Neuronal stem cell (in vitro differentiated cells): ENCODE measurements at regions not wholly inside any gene's neighbourhood (a gene's known extent, or its start where the extent isn't known, plus 50 kb on each side); places are given as distances from the start of the nearest gene placed in this dataset.

ENCODE experiments used
- DNase-seq: peaks from one replicate; pipeline ENCODE4 v3.0.0-alpha.2; 2013; ENCODE audit warnings: low spot score
- H2AFZ ChIP-seq: one replicate; pipeline ENCODE4 v1.6.1; 2013; ENCODE audit warnings: mild to moderate bottlenecking, low read length, inconsistent platforms
- H2AK5ac ChIP-seq: 2 replicates; pipeline ENCODE4 v1.6.1; 2013; ENCODE audit warnings: low read depth, mild to moderate bottlenecking, inconsistent platforms, low read length, moderate library complexity, mixed read lengths
- H2BK120ac ChIP-seq: 2 replicates; pipeline ENCODE4 v1.6.1; 2013; ENCODE audit warnings: low read depth, mild to moderate bottlenecking, inconsistent platforms, low read length, moderate library complexity, mixed read lengths
- H2BK12ac ChIP-seq: one replicate; pipeline ENCODE4 v1.6.1; 2013; ENCODE audit warnings: low read length, inconsistent platforms
- H2BK15ac ChIP-seq: 2 replicates; pipeline ENCODE4 v1.6.1; 2013; ENCODE audit warnings: mild to moderate bottlenecking, low read length, inconsistent platforms, mixed read lengths
- H2BK5ac ChIP-seq: one replicate; pipeline ENCODE4 v1.6.1; 2013; ENCODE audit warnings: inconsistent platforms, mild to moderate bottlenecking, low read length, moderate library complexity
- H3K14ac ChIP-seq: one replicate; pipeline ENCODE4 v1.6.1; 2013; ENCODE audit warnings: low read length, inconsistent platforms
- H3K18ac ChIP-seq: 2 replicates; pipeline ENCODE4 v1.6.1; 2013; ENCODE audit warnings: low read length, inconsistent platforms
- H3K23ac ChIP-seq: 2 replicates; pipeline ENCODE4 v1.6.1; 2013; ENCODE audit warnings: low read depth, mild to moderate bottlenecking, mixed read lengths, low read length, inconsistent platforms; ENCODE audit not compliant: poor library complexity
- H3K27ac ChIP-seq: replicated peaks from 3 replicates; pipeline ENCODE4 v1.5.1; 2013; ENCODE audit warnings: low read length, inconsistent platforms
- H3K27me3 ChIP-seq, 3 experiments: 2 replicates each; pipeline ENCODE4 v1.6.1; 2013; ENCODE audit warnings: low read length in 3 of 3, mild to moderate bottlenecking in 2 of 3, inconsistent platforms in 1 of 3, low read depth in 1 of 3, mixed read lengths in 1 of 3, moderate library complexity in 1 of 3; ENCODE audit not compliant: control insufficient read depth in 3 of 3, insufficient read depth in 3 of 3
- H3K36me3 ChIP-seq, 2 donors: replicated peaks in 1 of 2; 2 replicates each; pipeline ENCODE4 v1.6.1; 2013; ENCODE audit warnings: low read length in 2 of 2; ENCODE audit not compliant: control insufficient read depth in 2 of 2, insufficient read depth in 2 of 2
- H3K4ac ChIP-seq: 2 replicates; pipeline ENCODE4 v1.6.1; 2013; ENCODE audit warnings: inconsistent platforms, mild to moderate bottlenecking, low read length, moderate library complexity
- H3K4me1 ChIP-seq, 2 donors: 1 replicate in 1 of 2; 2 replicates in 1 of 2; pipeline ENCODE4 v1.6.1; 2013; ENCODE audit warnings: low read length in 2 of 2, low read depth in 1 of 2; ENCODE audit not compliant: control insufficient read depth in 2 of 2, insufficient read depth in 1 of 2
- H3K4me2 ChIP-seq: one replicate; pipeline ENCODE4 v1.6.1; 2013; ENCODE audit warnings: mild to moderate bottlenecking, low read length, inconsistent platforms; ENCODE audit not compliant: insufficient read depth, poor library complexity, severe bottlenecking
- H3K4me3 ChIP-seq, 2 donors: 2 replicates each; pipeline ENCODE4 v1.5.1; 2013; ENCODE audit warnings: low read length in 2 of 2, mild to moderate bottlenecking in 2 of 2, inconsistent platforms in 1 of 2, moderate library complexity in 1 of 2
- H3K79me1 ChIP-seq: one replicate; pipeline ENCODE4 v1.6.1; 2013; ENCODE audit warnings: low read depth, mild to moderate bottlenecking, inconsistent platforms, low read length, moderate library complexity
- H3K9ac ChIP-seq: one replicate; pipeline ENCODE4 v1.6.1; 2013; ENCODE audit warnings: mild to moderate bottlenecking, low read depth, low read length, inconsistent platforms; ENCODE audit not compliant: poor library complexity
- H3K9me3 ChIP-seq, 2 donors: replicated peaks in 1 of 2; 2 replicates each; pipeline versions ENCODE3 to v1.6.1; 2013; ENCODE audit warnings: low read length in 2 of 2, mild to moderate bottlenecking in 2 of 2, inconsistent platforms in 1 of 2, low read depth in 1 of 2, mixed read lengths in 1 of 2, moderate library complexity in 1 of 2; ENCODE audit not compliant: control insufficient read depth in 2 of 2, insufficient read depth in 1 of 2
- H4K8ac ChIP-seq: one replicate; pipeline ENCODE4 v1.6.1; 2013; ENCODE audit warnings: low read depth, mild to moderate bottlenecking, inconsistent platforms, low read length, moderate library complexity
- H4K91ac ChIP-seq: one replicate; pipeline ENCODE4 v1.6.1; 2013; ENCODE audit warnings: low read length, low read depth, mild to moderate bottlenecking, inconsistent platforms; ENCODE audit not compliant: poor library complexity
- WGBS, 2 donors: extraction: QIAGEN DNeasy Blood & Tissue Kit; methylation state at CpG; one replicate each; pipeline ENCODE4 v1.1.7; 2013; ENCODE audit warnings: missing lambda C conversion rate in 2 of 2, mixed read lengths in 1 of 2; ENCODE audit not compliant: insufficient read length in 2 of 2, insufficient replicate concordance in 1 of 2; ENCODE audit errors: extremely low coverage in 2 of 2; 5-methylcytosine and 5-hydroxymethylcytosine counted together

GRCh38 chr21:23308741-23309140 lies 2298.5 kb downstream of the MRPL39 start:
- Histone ChIP-seq H3K18ac (no peak overlapping the region), H3K36me3 (no peaks in the 10 kb centered on the region), H3K23ac (no peak overlapping the region), H2BK120ac (no peak overlapping the region), H2BK12ac (no peak overlapping the region), H3K14ac (no peak overlapping the region), H4K91ac (no peak overlapping the region), H2BK5ac (no peak overlapping the region), H3K4me3 (no peak overlapping the region), H3K9ac (no peak overlapping the region), H2BK15ac (no peak overlapping the region), H2AFZ (no peak overlapping the region), H3K9me3 (no peaks in the 10 kb centered on the region), H3K4ac (no peak overlapping the region), H3K4me1 (no peaks in the 10 kb centered on the region), H2AK5ac (no peak overlapping the region), H3K27ac (no peak overlapping the region), H3K79me1 (no peaks in the 10 kb centered on the region), H3K27me3 (no peaks in the 10 kb centered on the region), H4K8ac (no peak overlapping the region), H3K4me2 (no peak overlapping the region)
- no CpG with 5 or more reads among the region's 1 CpG for WGBS, 2 donors
- no peak for DNase-seq

- H4K8ac ChIP-seq = no peak overlapping the region
- H3K4me1 ChIP-seq = no peaks in the 10 kb centered on the region
- no peak overlapping the region for H2AK5ac ChIP-seq
- no peak overlapping the region for H2BK120ac ChIP-seq
- H3K9ac ChIP-seq = no peak overlapping the region
- no peaks in the 10 kb centered on the region for H3K27me3 ChIP-seq
- H3K36me3 ChIP-seq = no peaks in the 10 kb centered on the region
- no peak overlapping the region for H3K27ac ChIP-seq
- no peak overlapping the region for H3K14ac ChIP-seq
- no peak overlapping the region for H2AFZ ChIP-seq
- WGBS, 2 donors = no CpG with 5 or more reads among the region's 1 CpG
- H2BK5ac ChIP-seq = no peak overlapping the region
- no peak overlapping the region for H3K23ac ChIP-seq
- no peak overlapping the region for H3K4me3 ChIP-seq
- H3K4ac ChIP-seq = no peak overlapping the region
- H2BK15ac ChIP-seq = no peak overlapping the region
- no peak for DNase-seq
- H4K91ac ChIP-seq = no peak overlapping the region
- H3K79me1 ChIP-seq = no peaks in the 10 kb centered on the region
- no peak overlapping the region for H2BK12ac ChIP-seq
- H3K18ac ChIP-seq = no peak overlapping the region
- H3K9me3 ChIP-seq = no peaks in the 10 kb centered on the region
- no peak overlapping the region for H3K4me2 ChIP-seq
These were observed 2300.2 kb downstream of the MRPL39 start for GRCh38 chr21:23307065-23307464.

- no peak overlapping the region for H3K4me3 ChIP-seq
- no peak overlapping the region for H3K9ac ChIP-seq
- H4K91ac ChIP-seq = no peak overlapping the region
- no peak overlapping the region for H2BK15ac ChIP-seq
- no peak overlapping the region for H3K27ac ChIP-seq
- H2AFZ ChIP-seq = no peak overlapping the region
- no peak overlapping the region for H3K18ac ChIP-seq
- H3K79me1 ChIP-seq = no peaks in the 10 kb centered on the region
- H3K27me3 ChIP-seq = no peaks in the 10 kb centered on the region
- H3K4ac ChIP-seq = no peak overlapping the region
- peaks cover 0 to 3% of the 10 kb centered on the region in 2 donors for H3K9me3 ChIP-seq
- H2AK5ac ChIP-seq = no peak overlapping the region
- no peak overlapping the region for H3K14ac ChIP-seq
- H2BK120ac ChIP-seq = no peak overlapping the region
- no peak overlapping the region for H3K23ac ChIP-seq
- H4K8ac ChIP-seq = no peak overlapping the region
- no peak overlapping the region for H2BK12ac ChIP-seq
- DNase-seq = no peak
- no CpG with 5 or more reads among the region's 3 CpGs for WGBS, 2 donors
- no peak overlapping the region for H2BK5ac ChIP-seq
- no peak overlapping the region for H3K4me2 ChIP-seq
- H3K4me1 ChIP-seq = no peaks in the 10 kb centered on the region
- no peaks in the 10 kb centered on the region for H3K36me3 ChIP-seq
These were observed 2294.1 kb downstream of the NCAM2 start for GRCh38 chr21:23292292-23292691.

- H3K14ac ChIP-seq = no peak overlapping the region
- H3K9ac ChIP-seq = no peak overlapping the region
- H2AFZ ChIP-seq = no peak overlapping the region
- no peak overlapping the region for H2AK5ac ChIP-seq
- H3K4me2 ChIP-seq = no peak overlapping the region
- H2BK120ac ChIP-seq = no peak overlapping the region
- H4K91ac ChIP-seq = no peak overlapping the region
- no peak for DNase-seq
- no peak overlapping the region for H4K8ac ChIP-seq
- no peak overlapping the region for H3K23ac ChIP-seq
- H2BK15ac ChIP-seq = no peak overlapping the region
- H2BK5ac ChIP-seq = no peak overlapping the region
- H3K4me1 ChIP-seq = no peaks in the 10 kb centered on the region
- no peak overlapping the region for H2BK12ac ChIP-seq
- no peaks in the 10 kb centered on the region for H3K36me3 ChIP-seq
- H3K27ac ChIP-seq = no peak overlapping the region
- H3K9me3 ChIP-seq = no peaks in the 10 kb centered on the region
- H3K27me3 ChIP-seq = no peaks in the 10 kb centered on the region
- H3K4me3 ChIP-seq = no peak overlapping the region
- no CpG with 5 or more reads among the region's 2 CpGs for WGBS, 2 donors
- H3K18ac ChIP-seq = no peak overlapping the region
- no peak overlapping the region for H3K4ac ChIP-seq
- H3K79me1 ChIP-seq = no peaks in the 10 kb centered on the region
These were observed 2283.7 kb downstream of the NCAM2 start for GRCh38 chr21:23281917-23282316.
